ENCODE measurements at regions not wholly inside any gene's neighbourhood (a gene's known extent, or its start where the extent isn't known, plus 50 kb on each side); places are given as distances from the start of the nearest gene placed in this dataset.

DNA sequence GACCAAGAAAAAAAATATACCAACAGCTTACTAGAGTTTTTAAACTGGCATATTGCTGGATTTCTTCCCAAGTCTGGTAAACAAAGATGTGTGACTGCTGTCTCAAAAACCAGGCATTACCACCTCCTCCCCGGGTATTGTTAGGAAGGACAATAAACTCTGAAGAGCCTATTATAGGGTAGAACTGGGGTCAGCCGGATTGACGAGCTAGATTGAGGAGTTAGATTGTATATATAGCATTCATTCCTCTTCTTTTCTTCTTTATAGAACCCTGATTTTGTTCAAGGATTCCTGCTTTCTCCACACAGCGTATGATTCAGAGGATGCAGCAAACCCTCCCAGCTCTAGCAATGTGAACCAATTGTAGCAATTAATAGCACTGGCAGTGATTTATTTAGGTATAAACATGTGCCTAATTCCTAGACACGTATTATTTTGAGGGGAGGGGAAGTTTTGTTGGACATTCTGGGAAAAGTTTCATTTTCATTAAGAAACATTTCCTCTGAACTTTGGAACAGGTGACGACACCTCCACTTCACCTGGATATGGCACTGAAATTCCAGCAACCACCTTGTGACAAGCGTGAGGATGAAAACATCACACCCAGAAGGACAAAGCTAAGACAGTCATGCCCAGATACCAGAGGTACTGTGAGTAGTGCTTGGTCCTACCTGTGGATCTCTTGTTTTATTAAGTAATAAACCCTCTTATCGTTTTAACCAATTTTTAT lies 679.4 kb upstream of the KIRREL3 start:
- TF ChIP-seq, protein P1, sequence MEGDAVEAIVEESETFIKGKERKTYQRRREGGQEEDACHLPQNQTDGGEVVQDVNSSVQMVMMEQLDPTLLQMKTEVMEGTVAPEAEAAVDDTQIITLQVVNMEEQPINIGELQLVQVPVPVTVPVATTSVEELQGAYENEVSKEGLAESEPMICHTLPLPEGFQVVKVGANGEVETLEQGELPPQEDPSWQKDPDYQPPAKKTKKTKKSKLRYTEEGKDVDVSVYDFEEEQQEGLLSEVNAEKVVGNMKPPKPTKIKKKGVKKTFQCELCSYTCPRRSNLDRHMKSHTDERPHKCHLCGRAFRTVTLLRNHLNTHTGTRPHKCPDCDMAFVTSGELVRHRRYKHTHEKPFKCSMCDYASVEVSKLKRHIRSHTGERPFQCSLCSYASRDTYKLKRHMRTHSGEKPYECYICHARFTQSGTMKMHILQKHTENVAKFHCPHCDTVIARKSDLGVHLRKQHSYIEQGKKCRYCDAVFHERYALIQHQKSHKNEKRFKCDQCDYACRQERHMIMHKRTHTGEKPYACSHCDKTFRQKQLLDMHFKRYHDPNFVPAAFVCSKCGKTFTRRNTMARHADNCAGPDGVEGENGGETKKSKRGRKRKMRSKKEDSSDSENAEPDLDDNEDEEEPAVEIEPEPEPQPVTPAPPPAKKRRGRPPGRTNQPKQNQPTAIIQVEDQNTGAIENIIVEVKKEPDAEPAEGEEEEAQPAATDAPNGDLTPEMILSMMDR (IDR thresholded peaks at IDR 0.05; ENCODE audit: insufficient read depth, low read length, severe bottlenecking) = no peak
- no peak for DNase-seq (ENCODE audit: low read depth)
- H3K4me3 ChIP-seq (ENCODE audit: low read depth, low read length) = no peak overlapping the region
- FAIRE-seq = no peak
- no peaks in the 10 kb centered on the region for H3K27me3 ChIP-seq (ENCODE audit: control insufficient read depth, insufficient read depth, low read length)
- H3K36me3 ChIP-seq (ENCODE audit: control insufficient read depth, insufficient read depth, low read length) = no peaks in the 10 kb centered on the region

DNA sequence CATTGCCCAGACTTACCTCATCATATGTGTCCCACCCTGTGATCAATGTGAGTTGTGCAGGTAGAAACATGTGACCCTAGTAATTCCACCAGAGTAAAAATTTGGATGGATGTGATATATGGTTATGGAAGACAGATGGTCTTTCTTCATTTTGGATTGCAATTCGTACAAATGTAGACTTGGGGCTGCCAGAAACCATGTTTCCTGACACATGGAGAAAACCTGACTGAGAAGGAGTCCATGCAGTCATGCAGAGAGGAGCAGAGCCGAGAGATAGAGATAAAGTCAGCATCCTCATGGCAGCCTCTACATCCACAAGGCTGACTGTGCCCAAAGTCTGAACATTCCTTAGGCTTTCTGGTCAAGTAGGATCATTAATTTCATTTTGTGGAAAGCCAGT lies 678.1 kb upstream of the KIRREL3 start:
- no peaks in the 10 kb centered on the region for H3K36me3 ChIP-seq (ENCODE audit: control insufficient read depth, insufficient read depth, low read length)
- TF ChIP-seq, protein P1 (IDR thresholded peaks at IDR 0.05; ENCODE audit: insufficient read depth, low read length, severe bottlenecking) = no peak
- FAIRE-seq (no peak), DNase-seq (ENCODE audit: low read depth) (no peak)
- H3K4me3 ChIP-seq (ENCODE audit: low read depth, low read length) = no peak overlapping the region
- H3K27me3 ChIP-seq (ENCODE audit: control insufficient read depth, insufficient read depth, low read length) = no peaks in the 10 kb centered on the region

DNA sequence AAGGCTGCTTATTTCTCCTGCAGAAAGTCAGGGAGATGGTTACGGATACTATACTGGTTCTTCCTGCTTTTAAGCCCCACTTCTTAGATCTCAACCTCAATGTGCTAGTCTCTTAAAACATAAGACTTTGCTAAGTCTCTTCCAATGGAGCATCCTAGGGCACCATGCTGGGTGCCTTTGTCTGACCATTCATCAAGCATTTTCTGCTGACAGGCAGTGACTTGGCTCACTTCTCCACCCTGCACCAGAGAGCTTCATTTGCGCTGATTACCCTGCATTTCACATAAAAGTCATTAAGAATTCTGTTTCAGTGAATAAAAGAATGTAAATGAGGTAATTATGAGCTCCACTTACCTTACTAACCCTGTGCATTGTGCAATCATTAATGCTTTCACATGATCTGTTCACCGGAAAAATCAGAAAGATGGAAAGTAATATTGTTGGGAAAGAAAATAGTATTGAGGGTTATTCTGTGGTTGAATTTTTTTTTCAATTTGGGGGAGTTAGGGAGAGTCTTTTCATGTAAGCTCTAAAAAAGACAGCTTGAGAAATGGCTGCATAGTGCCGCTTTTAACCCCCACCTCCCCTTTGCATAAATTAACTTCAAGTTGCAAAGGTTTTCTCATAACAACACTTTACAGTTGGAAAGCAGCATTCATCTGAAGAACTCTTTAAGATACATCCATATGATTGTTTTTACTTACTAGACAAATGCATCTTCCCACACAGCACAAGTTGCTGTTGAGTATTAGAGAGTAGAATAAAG lies 677.3 kb upstream of the KIRREL3 start:
- H3K27me3 ChIP-seq (ENCODE audit: control insufficient read depth, insufficient read depth, low read length) = no peaks in the 10 kb centered on the region
- TF ChIP-seq, protein P1 (IDR thresholded peaks at IDR 0.05; ENCODE audit: insufficient read depth, low read length, severe bottlenecking) = no peak
- H3K36me3 ChIP-seq (ENCODE audit: control insufficient read depth, insufficient read depth, low read length) = no peaks in the 10 kb centered on the region
- FAIRE-seq = no peak
- DNase-seq (ENCODE audit: low read depth) = no peak
- no peak overlapping the region for H3K4me3 ChIP-seq (ENCODE audit: low read depth, low read length)

DNA sequence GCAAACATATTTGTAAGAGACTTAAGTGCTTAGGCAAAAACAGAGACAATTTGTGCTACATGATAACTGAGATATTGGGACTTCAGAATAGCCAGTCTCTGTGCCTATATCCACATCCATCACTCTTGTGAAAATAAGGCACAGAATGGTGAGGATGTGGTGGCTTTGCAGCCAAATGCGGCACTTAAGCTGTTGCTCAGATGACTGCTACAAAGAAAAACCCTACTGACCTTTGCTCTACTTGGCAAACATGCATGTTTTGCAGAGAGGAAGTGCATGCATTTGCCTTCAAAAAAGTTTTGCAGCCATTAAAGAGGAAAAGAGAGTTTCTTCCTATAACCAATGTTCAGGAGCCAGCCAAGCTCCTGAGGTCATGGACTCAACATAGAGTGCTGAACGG lies 675.0 kb upstream of the KIRREL3 start:
- no peak for FAIRE-seq
- no peak overlapping the region for H3K4me3 ChIP-seq (ENCODE audit: low read depth, low read length)
- no peaks in the 10 kb centered on the region for H3K36me3 ChIP-seq (ENCODE audit: control insufficient read depth, insufficient read depth, low read length)
- TF ChIP-seq, protein P1 (IDR thresholded peaks at IDR 0.05; ENCODE audit: insufficient read depth, low read length, severe bottlenecking) = no peak
- H3K27me3 ChIP-seq (ENCODE audit: control insufficient read depth, insufficient read depth, low read length) = no peaks in the 10 kb centered on the region
- no peak for DNase-seq (ENCODE audit: low read depth)

DNA sequence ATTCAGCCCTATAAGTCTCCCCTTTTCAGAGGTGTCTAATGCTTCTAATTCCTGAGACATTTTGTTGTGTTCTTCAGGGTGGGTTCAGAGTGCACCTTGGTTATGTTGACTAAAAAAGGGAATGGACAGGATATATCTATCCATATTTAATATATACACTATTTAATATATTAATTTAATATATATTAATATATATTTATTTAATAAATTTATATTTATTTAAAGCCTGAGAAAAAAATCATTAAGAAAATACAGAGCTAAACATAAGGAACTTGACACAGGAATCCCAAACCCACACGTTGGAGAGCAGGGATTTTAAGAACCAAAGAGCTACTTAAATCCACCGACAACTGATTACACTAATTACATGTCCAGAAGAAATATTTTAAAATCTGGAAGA lies 674.2 kb upstream of the KIRREL3 start:
- TF ChIP-seq, protein P1 (IDR thresholded peaks at IDR 0.05; ENCODE audit: insufficient read depth, low read length, severe bottlenecking) = no peak
- H3K27me3 ChIP-seq (ENCODE audit: control insufficient read depth, insufficient read depth, low read length) = no peaks in the 10 kb centered on the region
- no peak overlapping the region for H3K4me3 ChIP-seq (ENCODE audit: low read depth, low read length)
- FAIRE-seq (no peak), DNase-seq (ENCODE audit: low read depth) (no peak)
- H3K36me3 ChIP-seq (ENCODE audit: control insufficient read depth, insufficient read depth, low read length) = no peaks in the 10 kb centered on the region

Measured in bronchial epithelial cell (primary cell).